ENCODE measurements at regions not wholly inside any gene's neighbourhood (a gene's known extent, or its start where the extent isn't known, plus 50 kb on each side); places are given as distances from the start of the nearest gene placed in this dataset.

DNA sequence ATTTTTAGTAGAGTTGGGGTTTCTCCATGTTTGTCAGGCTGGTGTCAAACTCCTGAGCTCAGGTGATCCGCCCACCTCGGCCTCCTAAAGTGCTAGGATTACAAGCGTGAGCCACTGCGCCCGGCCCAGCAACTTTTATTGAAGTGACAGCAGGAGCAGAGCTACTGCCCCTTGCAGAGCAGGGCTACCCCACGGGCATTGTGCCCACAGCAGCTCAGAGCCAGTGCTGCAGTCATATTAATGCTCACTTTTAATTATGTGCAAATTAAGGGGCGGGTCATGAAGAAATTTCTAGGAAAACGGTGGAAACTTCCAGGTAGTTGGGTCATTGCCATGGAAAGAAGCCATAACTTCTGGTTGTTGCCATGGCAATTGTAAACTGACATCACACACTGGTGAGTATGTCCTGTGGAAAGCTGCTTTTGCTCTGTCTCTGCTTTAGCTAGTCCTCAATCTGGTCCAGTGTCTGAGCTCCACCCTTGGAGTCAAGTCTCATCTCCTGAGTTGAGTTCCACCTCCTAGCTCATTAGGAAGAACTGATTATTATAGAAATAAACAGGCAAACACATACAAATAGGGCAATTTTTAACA, 127.3 kb upstream of the ADGRL4 start:
- no peaks in the 10 kb centered on the region for H3K9me2 ChIP-seq (ENCODE audit: low read depth, low read length)
- no peak overlapping the region for H2AFZ ChIP-seq (ENCODE audit: low read length)
- no peaks in the 10 kb centered on the region for H3K4me1 ChIP-seq (ENCODE audit: insufficient read depth, low read length, severe bottlenecking)
- no peaks in the 10 kb centered on the region for H3K36me3 ChIP-seq (ENCODE audit: insufficient read depth, low read length)
- no peak overlapping the region for H3K4me3 ChIP-seq (ENCODE audit: low read depth, low read length, poor library complexity, severe bottlenecking)
- no peaks in the 10 kb centered on the region for H3K79me2 ChIP-seq (ENCODE audit: insufficient read depth, low read length)
- H3K9me3 ChIP-seq (ENCODE audit: low read length), result no peaks in the 10 kb centered on the region
- no peaks in the 10 kb centered on the region for H4K20me1 ChIP-seq (ENCODE audit: insufficient read depth, low read length)
- no peak overlapping the region for H3K27ac ChIP-seq (ENCODE audit: low read depth, low read length, poor library complexity, severe bottlenecking)
- H3K27me3 ChIP-seq (ENCODE audit: insufficient read depth, low read length), result no peaks in the 10 kb centered on the region
- no peaks in the 10 kb centered on the region for H3F3A ChIP-seq (ENCODE audit: insufficient read depth, low read length)
- no peak for TF ChIP-seq EZH2 (IDR thresholded peaks at IDR 0.05; ENCODE audit: borderline replicate concordance, low read length)
- no peak overlapping the region for H3K9ac ChIP-seq (ENCODE audit: low read length)
- H3K4me2 ChIP-seq (ENCODE audit: low read length), result no peak overlapping the region

DNA sequence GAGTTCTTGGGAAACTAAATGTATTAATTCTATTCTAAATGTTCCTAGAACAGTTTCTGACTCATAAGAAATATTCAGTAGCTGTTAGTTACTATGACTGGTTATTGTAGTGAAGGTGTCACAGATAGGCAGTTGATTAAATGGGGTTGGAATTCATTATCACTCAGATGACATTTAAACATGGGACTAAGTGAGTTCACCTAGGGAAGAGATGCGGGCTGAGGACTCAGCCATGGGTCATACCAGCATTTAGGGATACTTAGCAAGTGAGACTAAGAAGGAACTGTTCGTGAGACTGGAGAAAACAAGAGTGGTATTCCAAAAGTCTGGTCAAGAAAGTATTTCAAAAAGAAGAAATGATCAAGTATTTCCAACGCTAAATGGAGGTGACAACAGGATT, 125.1 kb upstream of the ADGRL4 start:
- TF ChIP-seq, protein P1, sequence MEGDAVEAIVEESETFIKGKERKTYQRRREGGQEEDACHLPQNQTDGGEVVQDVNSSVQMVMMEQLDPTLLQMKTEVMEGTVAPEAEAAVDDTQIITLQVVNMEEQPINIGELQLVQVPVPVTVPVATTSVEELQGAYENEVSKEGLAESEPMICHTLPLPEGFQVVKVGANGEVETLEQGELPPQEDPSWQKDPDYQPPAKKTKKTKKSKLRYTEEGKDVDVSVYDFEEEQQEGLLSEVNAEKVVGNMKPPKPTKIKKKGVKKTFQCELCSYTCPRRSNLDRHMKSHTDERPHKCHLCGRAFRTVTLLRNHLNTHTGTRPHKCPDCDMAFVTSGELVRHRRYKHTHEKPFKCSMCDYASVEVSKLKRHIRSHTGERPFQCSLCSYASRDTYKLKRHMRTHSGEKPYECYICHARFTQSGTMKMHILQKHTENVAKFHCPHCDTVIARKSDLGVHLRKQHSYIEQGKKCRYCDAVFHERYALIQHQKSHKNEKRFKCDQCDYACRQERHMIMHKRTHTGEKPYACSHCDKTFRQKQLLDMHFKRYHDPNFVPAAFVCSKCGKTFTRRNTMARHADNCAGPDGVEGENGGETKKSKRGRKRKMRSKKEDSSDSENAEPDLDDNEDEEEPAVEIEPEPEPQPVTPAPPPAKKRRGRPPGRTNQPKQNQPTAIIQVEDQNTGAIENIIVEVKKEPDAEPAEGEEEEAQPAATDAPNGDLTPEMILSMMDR (IDR thresholded peaks at IDR 0.05; ENCODE audit: low read length), result no peak
- TF ChIP-seq EZH2 (IDR thresholded peaks at IDR 0.05; ENCODE audit: borderline replicate concordance, low read length), result no peak
- no peak overlapping the region for H3K4me2 ChIP-seq (ENCODE audit: low read length)
- H3K36me3 ChIP-seq (ENCODE audit: insufficient read depth, low read length), result no peaks in the 10 kb centered on the region
- no peaks in the 10 kb centered on the region for H4K20me1 ChIP-seq (ENCODE audit: insufficient read depth, low read length)
- H3K4me3 ChIP-seq (ENCODE audit: low read depth, low read length, poor library complexity, severe bottlenecking), result no peak overlapping the region
- no peaks in the 10 kb centered on the region for H3K9me3 ChIP-seq (ENCODE audit: low read length)
- H2AFZ ChIP-seq (ENCODE audit: low read length), result no peak overlapping the region
- H3K79me2 ChIP-seq (ENCODE audit: insufficient read depth, low read length), result no peaks in the 10 kb centered on the region
- no peaks in the 10 kb centered on the region for H3F3A ChIP-seq (ENCODE audit: insufficient read depth, low read length)
- no peak overlapping the region for H3K9ac ChIP-seq (ENCODE audit: low read length)
- H3K4me1 ChIP-seq (ENCODE audit: insufficient read depth, low read length, severe bottlenecking), result no peaks in the 10 kb centered on the region
- no peak overlapping the region for H3K27ac ChIP-seq (ENCODE audit: low read depth, low read length, poor library complexity, severe bottlenecking)
- H3K27me3 ChIP-seq (ENCODE audit: insufficient read depth, low read length), result no peaks in the 10 kb centered on the region
- no peaks in the 10 kb centered on the region for H3K9me2 ChIP-seq (ENCODE audit: low read depth, low read length)

DNA sequence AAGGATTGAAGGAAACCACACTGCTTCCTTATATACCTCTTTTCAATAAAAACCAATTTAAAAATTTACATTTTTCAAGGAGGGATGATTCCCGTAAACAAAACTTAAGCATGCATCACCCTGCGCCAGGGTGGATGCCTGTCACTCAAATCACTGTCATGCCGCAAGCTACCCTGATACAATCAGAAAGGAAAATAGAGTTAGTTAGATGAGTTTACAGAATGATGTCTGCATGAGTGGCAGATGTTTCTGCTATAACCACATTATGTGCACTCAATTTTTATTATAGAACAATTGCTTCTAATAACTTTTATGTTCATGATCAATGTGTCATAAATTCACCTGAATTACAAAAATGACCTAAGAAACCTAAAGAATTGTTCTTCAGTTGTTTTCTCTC, 123.4 kb upstream of the ADGRL4 start:
- Histone ChIP-seq H3K4me2 (ENCODE audit: low read length) (no peak overlapping the region), H2AFZ (ENCODE audit: low read length) (no peak overlapping the region), H3K27me3 (ENCODE audit: insufficient read depth, low read length) (no peaks in the 10 kb centered on the region), H3K36me3 (ENCODE audit: insufficient read depth, low read length) (no peaks in the 10 kb centered on the region), H3K9me2 (ENCODE audit: low read depth, low read length) (no peaks in the 10 kb centered on the region), H3K4me1 (ENCODE audit: insufficient read depth, low read length, severe bottlenecking) (no peaks in the 10 kb centered on the region), H3K27ac (ENCODE audit: low read depth, low read length, poor library complexity, severe bottlenecking) (no peak overlapping the region), H3K9me3 (ENCODE audit: low read length) (no peaks in the 10 kb centered on the region), H3K9ac (ENCODE audit: low read length) (no peak overlapping the region), H3K79me2 (ENCODE audit: insufficient read depth, low read length) (no peaks in the 10 kb centered on the region), H3K4me3 (ENCODE audit: low read depth, low read length, poor library complexity, severe bottlenecking) (no peak overlapping the region), H4K20me1 (ENCODE audit: insufficient read depth, low read length) (no peaks in the 10 kb centered on the region), H3F3A (ENCODE audit: insufficient read depth, low read length) (no peaks in the 10 kb centered on the region)
- TF ChIP-seq EZH2 (IDR thresholded peaks at IDR 0.05; ENCODE audit: borderline replicate concordance, low read length), result no peak
- TF ChIP-seq, protein P1 (IDR thresholded peaks at IDR 0.05; ENCODE audit: low read length), result no peak

DNA sequence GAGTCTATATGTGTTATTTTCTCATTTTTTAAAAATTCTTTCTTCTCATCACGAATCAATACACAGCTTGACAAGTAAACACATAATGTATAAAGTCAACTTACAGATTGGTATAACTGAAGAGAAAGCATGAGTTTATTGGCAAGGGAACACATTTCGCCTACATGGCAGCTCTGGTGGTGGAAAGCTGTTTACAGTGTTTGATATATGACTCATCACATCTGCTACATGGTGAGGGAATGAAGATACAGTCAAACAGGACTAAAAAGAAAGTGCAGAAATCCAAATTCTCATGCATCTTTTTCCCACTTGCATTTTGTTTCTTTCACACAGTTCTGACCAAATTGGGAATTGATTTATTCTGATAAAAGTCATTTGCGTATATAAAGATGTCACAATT, 122.2 kb upstream of the ADGRL4 start:
- Histone ChIP-seq H4K20me1 (ENCODE audit: insufficient read depth, low read length) (no peaks in the 10 kb centered on the region), H3K9me2 (ENCODE audit: low read depth, low read length) (no peaks in the 10 kb centered on the region), H3F3A (ENCODE audit: insufficient read depth, low read length) (no peaks in the 10 kb centered on the region), H3K36me3 (ENCODE audit: insufficient read depth, low read length) (no peaks in the 10 kb centered on the region), H3K27ac (ENCODE audit: low read depth, low read length, poor library complexity, severe bottlenecking) (no peak overlapping the region), H3K79me2 (ENCODE audit: insufficient read depth, low read length) (no peaks in the 10 kb centered on the region), H3K4me2 (ENCODE audit: low read length) (no peak overlapping the region), H3K4me3 (ENCODE audit: low read depth, low read length, poor library complexity, severe bottlenecking) (no peak overlapping the region), H3K9me3 (ENCODE audit: low read length) (no peaks in the 10 kb centered on the region), H2AFZ (ENCODE audit: low read length) (no peak overlapping the region), H3K4me1 (ENCODE audit: insufficient read depth, low read length, severe bottlenecking) (no peaks in the 10 kb centered on the region), H3K9ac (ENCODE audit: low read length) (no peak overlapping the region), H3K27me3 (ENCODE audit: insufficient read depth, low read length) (no peaks in the 10 kb centered on the region)
- no peak for TF ChIP-seq EZH2 (IDR thresholded peaks at IDR 0.05; ENCODE audit: borderline replicate concordance, low read length)
- TF ChIP-seq, protein P1 (IDR thresholded peaks at IDR 0.05; ENCODE audit: low read length), result no peak
